ENCODE measurements at regions not wholly inside any gene's neighbourhood (a gene's known extent, or its start where the extent isn't known, plus 50 kb on each side); places are given as distances from the start of the nearest gene placed in this dataset.
"Not testable (repeated sequence)": the region's sequence is repeated elsewhere in the genome, so short reads cannot be mapped to it uniquely, and the experiment has no call there.

DNA sequence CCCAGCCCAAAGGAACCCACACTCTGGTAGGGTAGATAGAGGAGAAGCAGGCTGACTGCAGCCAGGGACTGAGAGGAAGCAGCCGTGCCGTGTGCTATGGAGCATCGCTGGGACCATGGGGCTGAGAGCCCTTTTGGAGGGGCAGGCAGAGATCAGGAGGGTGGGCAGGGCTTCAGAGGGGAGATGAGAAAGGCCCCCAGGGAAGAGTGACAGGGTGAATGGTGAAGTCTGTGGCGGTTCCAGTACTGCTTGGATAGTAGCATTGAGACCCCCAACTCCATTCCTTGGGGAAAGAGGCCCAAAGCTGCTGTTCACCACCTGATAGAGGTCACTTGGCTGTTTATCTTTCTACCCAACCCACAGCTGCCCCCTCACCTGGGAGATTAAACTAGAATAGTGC is 80.0 kb upstream of the MRPS22 start:
- Histone ChIP-seq H3K4me1 (ENCODE audit: control insufficient read depth in 1 of 2, insufficient read depth in 1 of 2, low read depth in 1 of 2, low read length in 1 of 2) (no peaks in the 10 kb centered on the region), H3K36me3 (no peaks in the 10 kb centered on the region), H3K4me3 (ENCODE audit: low read depth in 1 of 2, low read length in 1 of 2) (no peak overlapping the region), H3K27me3 (peaks cover 2% of the 10 kb centered on the region), H3K9me3 (no peaks in the 10 kb centered on the region), H3K27ac (no peak overlapping the region)
- TF ChIP-seq, protein P1, sequence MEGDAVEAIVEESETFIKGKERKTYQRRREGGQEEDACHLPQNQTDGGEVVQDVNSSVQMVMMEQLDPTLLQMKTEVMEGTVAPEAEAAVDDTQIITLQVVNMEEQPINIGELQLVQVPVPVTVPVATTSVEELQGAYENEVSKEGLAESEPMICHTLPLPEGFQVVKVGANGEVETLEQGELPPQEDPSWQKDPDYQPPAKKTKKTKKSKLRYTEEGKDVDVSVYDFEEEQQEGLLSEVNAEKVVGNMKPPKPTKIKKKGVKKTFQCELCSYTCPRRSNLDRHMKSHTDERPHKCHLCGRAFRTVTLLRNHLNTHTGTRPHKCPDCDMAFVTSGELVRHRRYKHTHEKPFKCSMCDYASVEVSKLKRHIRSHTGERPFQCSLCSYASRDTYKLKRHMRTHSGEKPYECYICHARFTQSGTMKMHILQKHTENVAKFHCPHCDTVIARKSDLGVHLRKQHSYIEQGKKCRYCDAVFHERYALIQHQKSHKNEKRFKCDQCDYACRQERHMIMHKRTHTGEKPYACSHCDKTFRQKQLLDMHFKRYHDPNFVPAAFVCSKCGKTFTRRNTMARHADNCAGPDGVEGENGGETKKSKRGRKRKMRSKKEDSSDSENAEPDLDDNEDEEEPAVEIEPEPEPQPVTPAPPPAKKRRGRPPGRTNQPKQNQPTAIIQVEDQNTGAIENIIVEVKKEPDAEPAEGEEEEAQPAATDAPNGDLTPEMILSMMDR (IDR thresholded peaks at IDR 0.05) = no peak

DNA sequence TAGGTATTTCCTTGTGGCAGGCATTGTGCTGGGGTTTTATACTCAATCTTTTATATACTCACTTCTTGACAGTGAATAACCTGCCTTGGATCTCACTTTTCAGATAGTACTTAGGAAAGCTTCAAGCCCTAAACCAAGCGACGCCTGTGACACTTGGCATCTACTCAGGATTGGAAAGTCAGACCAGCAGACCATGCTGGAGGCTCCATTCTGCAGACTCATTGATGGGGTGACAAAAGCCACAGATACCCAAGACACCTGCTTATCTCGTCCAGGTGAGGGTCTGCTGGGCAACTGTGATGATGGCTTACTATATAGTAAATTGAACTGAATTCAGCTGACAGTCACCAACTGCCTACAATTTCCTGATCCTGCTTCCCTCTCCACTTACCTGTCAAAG is 79.4 kb upstream of the MRPS22 start:
- no peaks in the 10 kb centered on the region for H3K9me3 ChIP-seq
- no peaks in the 10 kb centered on the region for H3K36me3 ChIP-seq
- no peaks in the 10 kb centered on the region for H3K4me1 ChIP-seq (ENCODE audit: control insufficient read depth in 1 of 2, insufficient read depth in 1 of 2, low read depth in 1 of 2, low read length in 1 of 2)
- no peak overlapping the region for H3K27ac ChIP-seq
- TF ChIP-seq, protein P1 (IDR thresholded peaks at IDR 0.05) = no peak
- H3K27me3 ChIP-seq = no peaks in the 10 kb centered on the region
- H3K4me3 ChIP-seq (ENCODE audit: low read depth in 1 of 2, low read length in 1 of 2) = no peak overlapping the region

DNA sequence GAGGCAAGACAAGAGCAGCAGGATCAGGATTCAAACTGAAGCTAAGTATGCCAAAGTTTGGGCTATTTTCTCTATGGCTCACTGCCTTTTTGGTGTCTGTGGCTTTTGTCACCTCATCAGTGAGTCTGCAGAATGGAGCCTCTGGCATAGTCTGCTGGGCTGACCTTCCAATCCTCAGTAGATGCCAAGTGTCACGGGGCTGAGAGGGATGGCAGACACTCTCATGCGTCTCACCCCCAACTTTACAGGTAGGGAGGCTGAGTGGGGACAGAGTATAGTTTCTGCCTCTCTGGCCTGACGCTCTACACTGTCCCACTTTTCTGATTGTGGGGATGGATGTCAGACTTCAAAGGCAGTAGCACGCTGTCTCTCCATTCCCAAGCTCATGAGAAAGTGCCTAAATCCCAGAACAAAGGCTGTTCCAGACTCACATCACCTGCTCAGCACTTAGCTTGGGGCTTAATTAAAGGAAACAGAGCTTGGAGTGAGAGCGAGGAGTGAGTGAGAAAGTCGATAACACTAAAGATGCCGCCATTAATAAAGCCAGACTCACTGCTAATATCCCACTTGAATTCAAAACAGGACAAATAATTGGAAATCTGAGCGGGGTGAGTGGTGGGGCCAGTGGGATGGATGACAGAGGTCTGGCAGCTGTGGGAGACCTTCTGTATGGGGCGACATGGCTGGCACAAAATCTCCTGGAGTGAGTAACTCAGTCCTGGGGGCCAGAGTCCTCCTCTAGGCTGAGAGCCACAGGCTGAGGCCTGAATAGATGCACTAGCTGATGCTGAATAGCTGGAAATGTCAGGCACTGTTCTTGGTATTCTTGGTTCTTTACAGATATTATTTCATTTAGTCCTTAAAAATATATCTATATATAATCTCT is 78.4 kb upstream of the MRPS22 start:
- TF ChIP-seq, protein P1 (IDR thresholded peaks at IDR 0.05) = no peak
- no peak overlapping the region for H3K4me3 ChIP-seq (ENCODE audit: low read depth in 1 of 2, low read length in 1 of 2)
- no peaks in the 10 kb centered on the region for H3K36me3 ChIP-seq
- no peaks in the 10 kb centered on the region for H3K4me1 ChIP-seq (ENCODE audit: control insufficient read depth in 1 of 2, insufficient read depth in 1 of 2, low read depth in 1 of 2, low read length in 1 of 2)
- no peak overlapping the region for H3K27ac ChIP-seq
- H3K9me3 ChIP-seq = peaks cover under 1% of the 10 kb centered on the region
- no peaks in the 10 kb centered on the region for H3K27me3 ChIP-seq

DNA sequence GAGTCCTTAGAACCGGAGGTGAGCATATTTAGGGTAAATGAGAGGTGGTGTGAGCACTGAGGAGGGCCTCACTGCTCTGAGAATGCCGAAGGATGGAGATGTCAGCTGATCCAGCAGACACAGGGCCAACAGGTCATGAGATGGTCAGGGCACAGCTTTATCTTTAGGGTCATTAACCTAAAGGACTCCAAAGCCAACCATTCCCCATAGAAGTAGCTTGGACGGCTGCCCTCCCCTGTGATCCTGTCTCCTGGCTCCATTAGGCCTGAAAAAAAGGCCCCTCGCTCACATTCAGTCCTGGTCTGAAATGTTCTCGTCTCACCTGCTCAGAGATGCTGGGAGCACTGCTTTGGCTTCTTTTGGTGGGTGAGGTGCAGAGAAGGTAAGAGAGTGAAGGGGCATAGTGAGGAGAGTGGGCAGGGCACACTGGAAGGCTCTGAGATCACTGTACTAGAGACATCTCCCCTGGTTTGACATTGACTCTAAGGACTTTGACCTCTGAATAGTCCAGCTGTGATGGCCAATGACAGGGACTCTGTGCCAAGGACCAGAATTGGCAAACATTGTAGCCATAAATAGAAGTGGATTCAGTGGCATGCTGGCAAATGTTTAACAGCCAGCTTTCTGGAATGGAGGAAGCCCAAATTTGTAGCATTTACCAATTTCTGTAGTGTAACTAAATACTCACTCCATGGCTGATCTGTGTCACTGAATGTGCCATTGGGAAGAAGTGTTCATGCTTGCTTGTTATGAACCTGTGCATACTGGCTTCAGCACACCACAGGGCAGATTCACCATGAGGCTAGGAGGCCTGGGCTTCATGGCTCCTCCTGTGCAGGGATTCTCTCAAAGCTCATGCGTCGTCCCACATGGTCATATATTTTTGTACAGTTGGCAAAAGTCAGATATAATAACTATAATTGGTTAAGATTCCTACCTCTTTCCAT is 76.2 kb upstream of the MRPS22 start:
- H3K36me3 ChIP-seq = no peaks in the 10 kb centered on the region
- H3K4me1 ChIP-seq (ENCODE audit: control insufficient read depth in 1 of 2, insufficient read depth in 1 of 2, low read depth in 1 of 2, low read length in 1 of 2) = no peaks in the 10 kb centered on the region
- H3K9me3 ChIP-seq = peaks cover 10% of the 10 kb centered on the region
- no peak overlapping the region for H3K4me3 ChIP-seq (ENCODE audit: low read depth in 1 of 2, low read length in 1 of 2)
- no peak overlapping the region for H3K27ac ChIP-seq
- H3K27me3 ChIP-seq = no peaks in the 10 kb centered on the region
- TF ChIP-seq, protein P1 (IDR thresholded peaks at IDR 0.05) = no peak

DNA sequence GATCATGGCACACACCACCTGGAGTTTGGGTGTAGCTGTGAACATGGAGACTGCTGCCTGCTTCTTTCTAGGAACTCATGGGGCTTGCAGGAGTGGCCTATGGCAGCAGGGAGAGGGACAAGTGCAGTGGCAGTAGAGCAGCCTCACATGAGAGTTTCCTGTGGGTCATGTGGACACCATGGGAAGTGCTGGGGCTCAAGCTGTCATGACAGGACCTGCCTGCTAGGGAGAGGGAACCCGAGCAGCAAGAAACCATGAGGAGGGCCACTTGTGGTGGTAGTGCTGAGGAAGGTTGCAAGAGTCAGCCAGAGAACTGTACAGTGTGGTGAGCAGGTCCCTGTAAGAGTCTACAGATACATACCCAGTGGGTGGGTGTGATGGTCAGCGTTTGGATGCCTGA is 73.8 kb upstream of the MRPS22 start:
- Histone ChIP-seq H3K9me3 (peaks cover 10% of the 10 kb centered on the region), H3K4me1 (ENCODE audit: control insufficient read depth in 1 of 2, insufficient read depth in 1 of 2, low read depth in 1 of 2, low read length in 1 of 2) (no peaks in the 10 kb centered on the region), H3K27ac (no peak overlapping the region), H3K4me3 (ENCODE audit: low read depth in 1 of 2, low read length in 1 of 2) (no peak overlapping the region), H3K27me3 (peaks cover 2% of the 10 kb centered on the region), H3K36me3 (no peaks in the 10 kb centered on the region)
- TF ChIP-seq, protein P1 (IDR thresholded peaks at IDR 0.05) = no peak

DNA sequence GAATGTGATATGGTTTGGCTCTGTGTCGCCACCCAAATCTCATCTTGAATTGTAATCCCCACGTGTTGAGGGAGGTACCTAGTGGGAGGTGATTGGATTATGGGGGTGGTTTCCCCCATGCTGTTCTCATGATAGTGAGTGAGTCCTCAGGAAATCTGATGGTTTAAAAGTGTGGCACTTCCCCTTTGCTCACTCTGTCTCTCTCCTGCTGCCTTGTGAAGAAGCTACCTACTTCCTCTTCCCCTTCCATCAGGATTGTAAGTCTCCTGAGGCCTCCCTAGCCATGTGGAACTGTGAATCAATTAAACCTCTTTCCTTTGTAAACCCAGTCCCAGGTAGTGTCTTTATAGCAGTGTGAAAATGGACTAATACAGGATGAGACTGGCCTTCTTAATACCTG is 73.2 kb upstream of the MRPS22 start:
- H3K9me3 ChIP-seq = peaks cover 10% of the 10 kb centered on the region
- H3K27ac ChIP-seq; H3K4me3 ChIP-seq (ENCODE audit: low read depth in 1 of 2, low read length in 1 of 2); H3K27me3 ChIP-seq; H3K4me1 ChIP-seq (ENCODE audit: control insufficient read depth in 1 of 2, insufficient read depth in 1 of 2, low read depth in 1 of 2, low read length in 1 of 2); H3K36me3 ChIP-seq: not testable (repeated sequence)

All from neutrophil (primary cell).